ENCODE measurements at regions not wholly inside any gene's neighbourhood (a gene's known extent, or its start where the extent isn't known, plus 50 kb on each side); places are given as distances from the start of the nearest gene placed in this dataset.

DNA sequence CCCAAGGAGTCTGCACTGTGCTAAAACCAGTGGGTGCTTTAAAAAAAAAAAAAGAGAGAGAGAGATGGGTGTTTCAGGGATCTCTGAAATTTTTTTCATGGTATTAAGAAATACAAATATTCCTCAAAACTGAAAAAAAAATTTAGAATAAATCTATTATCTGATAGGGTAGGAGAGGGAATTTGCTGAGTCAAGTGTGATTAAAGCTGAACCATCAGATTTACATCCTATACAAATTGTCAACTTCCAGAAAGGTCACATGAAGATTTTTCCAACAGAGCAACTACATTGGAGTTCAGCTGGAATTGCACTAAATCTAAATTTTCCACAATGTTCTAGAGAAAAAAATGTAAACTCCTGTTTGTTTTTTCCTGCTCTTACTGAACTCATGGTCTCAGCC is 79.3 kb upstream of the DSCAM start:
- no peak for DNase-seq
- no peaks in the 10 kb centered on the region for H3K4me1 ChIP-seq
- intact Hi-C loops (cut with DNase I; ENCODE audit: low total_unique reads): no loop called here
- peaks cover 0 to 25% (median 19%) of the 10 kb centered on the region in 4 donors for H3K9me3 ChIP-seq
- no peak overlapping the region for H3K4me3 ChIP-seq
- no peaks in the 10 kb centered on the region for H3K36me3 ChIP-seq
- no peaks in the 10 kb centered on the region for H3K27me3 ChIP-seq
- TF ChIP-seq, protein P1, sequence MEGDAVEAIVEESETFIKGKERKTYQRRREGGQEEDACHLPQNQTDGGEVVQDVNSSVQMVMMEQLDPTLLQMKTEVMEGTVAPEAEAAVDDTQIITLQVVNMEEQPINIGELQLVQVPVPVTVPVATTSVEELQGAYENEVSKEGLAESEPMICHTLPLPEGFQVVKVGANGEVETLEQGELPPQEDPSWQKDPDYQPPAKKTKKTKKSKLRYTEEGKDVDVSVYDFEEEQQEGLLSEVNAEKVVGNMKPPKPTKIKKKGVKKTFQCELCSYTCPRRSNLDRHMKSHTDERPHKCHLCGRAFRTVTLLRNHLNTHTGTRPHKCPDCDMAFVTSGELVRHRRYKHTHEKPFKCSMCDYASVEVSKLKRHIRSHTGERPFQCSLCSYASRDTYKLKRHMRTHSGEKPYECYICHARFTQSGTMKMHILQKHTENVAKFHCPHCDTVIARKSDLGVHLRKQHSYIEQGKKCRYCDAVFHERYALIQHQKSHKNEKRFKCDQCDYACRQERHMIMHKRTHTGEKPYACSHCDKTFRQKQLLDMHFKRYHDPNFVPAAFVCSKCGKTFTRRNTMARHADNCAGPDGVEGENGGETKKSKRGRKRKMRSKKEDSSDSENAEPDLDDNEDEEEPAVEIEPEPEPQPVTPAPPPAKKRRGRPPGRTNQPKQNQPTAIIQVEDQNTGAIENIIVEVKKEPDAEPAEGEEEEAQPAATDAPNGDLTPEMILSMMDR (IDR thresholded peaks at IDR 0.05): no peak
- TF ChIP-seq EP300 (IDR thresholded peaks at IDR 0.05) (no peak), POLR2A (IDR thresholded peaks at IDR 0.05) (no peak), POLR2AphosphoS5 (IDR thresholded peaks at IDR 0.05) (no peak)
- no peak overlapping the region for H3K27ac ChIP-seq

DNA sequence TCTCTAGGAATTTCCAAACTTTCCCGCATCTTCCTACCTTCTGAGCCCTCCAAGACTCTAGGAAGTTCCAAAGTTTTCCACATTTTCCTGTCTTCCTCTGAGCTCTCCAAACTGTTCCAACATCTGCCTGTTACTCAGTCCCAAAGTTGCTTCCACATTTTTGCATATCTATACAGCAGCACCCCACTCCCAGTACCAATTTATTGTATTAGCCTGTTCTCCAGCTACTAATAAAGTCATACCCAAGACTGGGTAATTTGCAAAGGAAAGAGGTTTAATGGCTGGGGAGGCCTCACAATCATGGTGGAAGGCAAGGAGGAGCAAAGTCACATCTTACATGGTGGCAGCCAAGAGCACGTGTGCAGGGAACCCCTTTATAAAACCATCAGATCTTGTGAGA is 82.9 kb upstream of the DSCAM start:
- intact Hi-C loops (cut with DNase I; ENCODE audit: low total_unique reads): no loop called here
- Histone ChIP-seq H3K27me3 (no peaks in the 10 kb centered on the region), H3K4me3 (no peak overlapping the region), H3K27ac (no peak overlapping the region), H3K9me3 (peaks cover 0 to 25% (median 19%) of the 10 kb centered on the region in 4 donors), H3K4me1 (no peaks in the 10 kb centered on the region), H3K36me3 (no peaks in the 10 kb centered on the region)
- WGBS, 5 donors: 94 to 97% (median 95%) methylated on average over 2 of the region's 2 CpGs
- TF ChIP-seq, protein P1 (IDR thresholded peaks at IDR 0.05): no peak
- DNase-seq: no peak

DNA sequence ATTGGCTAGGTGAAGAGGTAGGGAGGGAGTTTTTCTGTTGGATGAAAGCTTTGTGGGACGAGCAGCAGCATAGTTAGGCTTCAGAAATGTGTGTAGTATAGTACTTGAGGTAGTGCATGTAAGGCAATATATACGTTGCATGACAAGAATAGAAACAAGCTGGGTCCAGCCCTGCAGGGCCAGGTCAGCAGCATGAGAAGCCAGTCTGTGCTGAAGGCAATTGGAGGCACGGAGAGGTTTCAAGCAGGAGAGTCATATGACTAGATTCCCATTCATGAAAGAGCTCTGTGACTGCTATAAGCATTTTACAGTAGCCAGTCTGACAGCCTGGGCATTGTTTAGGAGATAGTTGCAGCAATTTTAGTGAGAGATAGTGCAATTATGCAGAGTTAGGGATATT is 84.2 kb upstream of the DSCAM start:
- H3K4me3 ChIP-seq: no peak overlapping the region
- intact Hi-C loops (cut with DNase I; ENCODE audit: low total_unique reads): no loop called here
- 42 to 80% (median 67%) methylated on average over 3 of the region's 3 CpGs for WGBS, 5 donors

DNA sequence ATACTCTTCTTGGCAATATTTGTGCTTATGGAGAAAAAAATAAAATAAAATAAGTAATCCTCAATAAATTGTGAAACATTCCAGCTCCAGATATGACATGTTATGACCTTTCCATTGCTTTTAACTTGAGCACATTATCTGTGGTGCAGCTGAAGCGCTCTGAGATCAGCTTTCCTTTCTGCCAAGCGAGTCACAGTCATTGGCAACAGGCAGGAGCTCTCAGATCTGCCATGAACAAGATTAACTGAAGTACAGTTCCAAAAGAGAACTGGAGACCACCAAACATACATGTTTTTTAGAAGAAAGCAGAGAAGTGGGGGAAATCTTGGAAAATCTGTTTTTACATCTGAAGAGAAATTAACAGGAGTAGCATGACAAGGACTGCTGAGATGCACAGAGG is 89.2 kb upstream of the DSCAM start:
- DNase-seq: peak in 1 of 2 donors; percentile 17
- intact Hi-C loops (cut with DNase I; ENCODE audit: low total_unique reads): no loop called here
- no peak overlapping the region for H3K4me3 ChIP-seq
- H3K27ac ChIP-seq: no peak overlapping the region
- TF ChIP-seq, protein P1 (IDR thresholded peaks at IDR 0.05): no peak
- TF ChIP-seq POLR2A (IDR thresholded peaks at IDR 0.05) (no peak), EP300 (IDR thresholded peaks at IDR 0.05) (no peak), POLR2AphosphoS5 (IDR thresholded peaks at IDR 0.05) (no peak)
- H3K36me3 ChIP-seq: no peaks in the 10 kb centered on the region
- no peaks in the 10 kb centered on the region for H3K27me3 ChIP-seq
- 77 to 91% (median 85%) methylated on average over 2 of the region's 2 CpGs for WGBS, 5 donors
- no peaks in the 10 kb centered on the region for H3K9me3 ChIP-seq
- no peaks in the 10 kb centered on the region for H3K4me1 ChIP-seq

More for the DNA sequence above, 84.2 kb upstream of the DSCAM start:
- Histone ChIP-seq H3K27ac (no peak overlapping the region), H3K27me3 (no peaks in the 10 kb centered on the region), H3K4me1 (no peaks in the 10 kb centered on the region), H3K36me3 (no peaks in the 10 kb centered on the region), H3K9me3 (peaks cover 0 to 25% (median 19%) of the 10 kb centered on the region in 4 donors)
- TF ChIP-seq POLR2AphosphoS5 (IDR thresholded peaks at IDR 0.05) (no peak), EP300 (IDR thresholded peaks at IDR 0.05) (no peak), POLR2A (IDR thresholded peaks at IDR 0.05) (no peak)
- TF ChIP-seq, protein P1 (IDR thresholded peaks at IDR 0.05): no peak
- no peak for DNase-seq
